Cardiac muscle cell (in vitro differentiated cells and primary cell): ENCODE measurements at regions not wholly inside any gene's neighbourhood (a gene's known extent, or its start where the extent isn't known, plus 50 kb on each side); places are given as distances from the start of the nearest gene placed in this dataset.
A peak's percentile ranks its signal among the peaks of the same experiment; 100 is the strongest.

ENCODE experiments used
- DNase-seq, 2 donors: peaks; one replicate each; pipeline versions ENCODE4 v3.0.0 to v3.0.0-alpha.2; 2010 to 2017; ENCODE audit warnings: low read depth in 1 of 2, low spot score in 1 of 2
- H3K27ac ChIP-seq: fragments of 200-600 bp; sonication (generic); 2 replicates; pipeline ENCODE4 v1.5.1; 2016
- H3K27me3 ChIP-seq: fragments of 200-600 bp; sonication (generic); 2 replicates; pipeline ENCODE4 v1.6.0; 2016; ENCODE audit warnings: control low read depth
- H3K36me3 ChIP-seq: fragments of 200-600 bp; sonication (generic); 2 replicates; pipeline ENCODE4 v1.5.1; 2016; ENCODE audit warnings: control low read depth
- H3K4me1 ChIP-seq: fragments of 200-600 bp; sonication (generic); 2 replicates; pipeline ENCODE4 v1.8.1; 2017; ENCODE audit warnings: low read depth, mild to moderate bottlenecking, mixed run types
- H3K4me3 ChIP-seq: fragments of 200-600 bp; sonication (generic); 2 replicates; pipeline ENCODE4 v1.5.1; 2016; ENCODE audit warnings: mild to moderate bottlenecking
- H3K9me3 ChIP-seq: fragments of 200-600 bp; sonication (generic); 2 replicates; pipeline ENCODE4 v1.5.1; 2017; ENCODE audit warnings: low read depth, mild to moderate bottlenecking, control low read depth
- TF ChIP-seq, protein P1 (sequence below): IDR thresholded peaks from 2 replicates; pipeline ENCODE4 v1.5.1; 2012; ENCODE audit warnings: low read depth, mild to moderate bottlenecking, low read length

DNA sequence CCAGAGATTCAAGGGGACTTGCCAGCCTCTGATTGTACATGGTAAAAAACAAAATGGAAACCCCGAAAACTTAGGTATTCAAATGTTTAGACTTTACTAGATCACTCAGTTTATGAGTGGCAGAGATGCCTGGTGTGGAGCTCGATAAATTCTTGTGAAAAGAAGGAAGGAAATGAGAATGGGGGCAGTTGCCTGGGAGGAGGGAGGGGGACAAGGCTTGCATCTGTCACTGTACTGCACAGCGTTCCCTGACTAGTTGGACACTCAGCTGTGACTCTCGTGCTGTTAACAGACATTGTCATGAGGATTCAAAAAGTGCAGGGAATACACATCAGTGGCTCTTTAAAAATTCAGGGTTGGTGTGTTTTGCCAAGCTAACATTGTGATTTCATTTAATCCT lies 232.9 kb downstream of the ZIC5 start:
- H3K27me3 ChIP-seq: no peaks in the 10 kb centered on the region
- TF ChIP-seq, protein P1, sequence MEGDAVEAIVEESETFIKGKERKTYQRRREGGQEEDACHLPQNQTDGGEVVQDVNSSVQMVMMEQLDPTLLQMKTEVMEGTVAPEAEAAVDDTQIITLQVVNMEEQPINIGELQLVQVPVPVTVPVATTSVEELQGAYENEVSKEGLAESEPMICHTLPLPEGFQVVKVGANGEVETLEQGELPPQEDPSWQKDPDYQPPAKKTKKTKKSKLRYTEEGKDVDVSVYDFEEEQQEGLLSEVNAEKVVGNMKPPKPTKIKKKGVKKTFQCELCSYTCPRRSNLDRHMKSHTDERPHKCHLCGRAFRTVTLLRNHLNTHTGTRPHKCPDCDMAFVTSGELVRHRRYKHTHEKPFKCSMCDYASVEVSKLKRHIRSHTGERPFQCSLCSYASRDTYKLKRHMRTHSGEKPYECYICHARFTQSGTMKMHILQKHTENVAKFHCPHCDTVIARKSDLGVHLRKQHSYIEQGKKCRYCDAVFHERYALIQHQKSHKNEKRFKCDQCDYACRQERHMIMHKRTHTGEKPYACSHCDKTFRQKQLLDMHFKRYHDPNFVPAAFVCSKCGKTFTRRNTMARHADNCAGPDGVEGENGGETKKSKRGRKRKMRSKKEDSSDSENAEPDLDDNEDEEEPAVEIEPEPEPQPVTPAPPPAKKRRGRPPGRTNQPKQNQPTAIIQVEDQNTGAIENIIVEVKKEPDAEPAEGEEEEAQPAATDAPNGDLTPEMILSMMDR: no peak
- no peak overlapping the region for H3K4me3 ChIP-seq
- H3K9me3 ChIP-seq: no peaks in the 10 kb centered on the region
- H3K36me3 ChIP-seq: no peaks in the 10 kb centered on the region
- peak overlapping the region; percentile 5 for H3K27ac ChIP-seq
- H3K4me1 ChIP-seq: peaks cover 63% of the 10 kb centered on the region
- DNase-seq: no peak

DNA sequence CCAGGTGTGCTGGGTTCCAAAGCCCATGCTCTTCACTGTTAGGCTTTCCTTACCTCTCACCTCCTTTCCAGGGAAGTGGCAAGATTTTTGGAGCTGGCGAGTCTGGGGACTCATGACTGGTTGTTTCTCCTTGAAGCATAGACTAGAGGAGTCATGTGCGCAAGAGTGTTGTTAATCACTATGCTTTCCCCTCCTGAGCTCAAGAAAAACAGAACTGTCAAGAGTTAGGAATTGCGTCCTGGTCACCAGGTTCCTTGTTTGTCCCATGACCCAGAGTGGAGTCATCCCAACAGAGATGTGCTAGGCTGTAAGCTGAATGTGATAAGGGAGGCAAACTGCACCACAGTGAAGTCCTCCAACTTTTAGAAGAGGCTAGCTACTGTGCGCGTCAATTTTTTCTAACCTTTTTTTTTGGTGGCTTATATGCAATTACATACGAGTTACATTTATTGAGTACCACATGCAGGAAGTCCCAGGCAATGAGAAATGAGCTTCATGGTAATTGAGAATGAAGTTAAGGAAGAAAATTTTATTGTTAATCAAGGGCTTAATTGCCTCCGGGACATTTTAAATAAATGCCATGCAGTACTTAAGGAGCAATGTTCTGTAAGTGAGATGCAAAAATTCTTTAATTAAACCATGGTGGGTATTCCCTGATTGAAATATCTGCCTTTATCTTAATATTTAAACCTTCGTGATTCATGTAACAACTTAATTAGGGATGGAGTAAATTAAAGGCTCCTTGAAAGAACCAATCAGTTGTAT lies 233.9 kb downstream of the ZIC5 start:
- Histone ChIP-seq H3K27ac (no peak overlapping the region), H3K4me3 (no peak overlapping the region), H3K27me3 (no peaks in the 10 kb centered on the region), H3K36me3 (no peaks in the 10 kb centered on the region), H3K4me1 (peaks cover 54% of the 10 kb centered on the region), H3K9me3 (no peaks in the 10 kb centered on the region)
- no peak for DNase-seq
- TF ChIP-seq, protein P1: no peak

DNA sequence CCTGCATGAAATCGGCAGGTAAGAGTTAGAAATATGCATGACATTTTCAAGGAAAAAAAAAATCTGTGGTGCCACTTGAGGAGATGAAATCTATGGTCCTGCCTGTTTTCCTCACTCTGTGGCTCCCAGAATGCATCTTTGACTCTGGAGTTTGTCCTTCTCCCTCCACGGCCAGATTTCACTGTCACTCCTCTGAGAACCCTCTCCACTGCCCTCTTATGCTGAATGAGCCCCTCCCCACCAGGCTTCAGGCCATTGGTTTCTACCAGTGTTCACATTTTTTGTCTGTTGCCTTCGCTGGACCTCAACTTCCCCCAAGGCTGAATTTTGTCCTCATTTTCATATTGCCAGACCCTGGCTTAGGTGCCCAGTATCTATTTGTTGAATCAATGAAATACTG lies 235.0 kb downstream of the ZIC5 start:
- Histone ChIP-seq H3K9me3 (no peaks in the 10 kb centered on the region), H3K27me3 (no peaks in the 10 kb centered on the region), H3K27ac (peak overlapping the region; percentile 16), H3K4me1 (peaks cover 47% of the 10 kb centered on the region), H3K36me3 (no peaks in the 10 kb centered on the region), H3K4me3 (no peak overlapping the region)
- TF ChIP-seq, protein P1: no peak
- DNase-seq: peak in 1 of 2 donors; percentile 71

DNA sequence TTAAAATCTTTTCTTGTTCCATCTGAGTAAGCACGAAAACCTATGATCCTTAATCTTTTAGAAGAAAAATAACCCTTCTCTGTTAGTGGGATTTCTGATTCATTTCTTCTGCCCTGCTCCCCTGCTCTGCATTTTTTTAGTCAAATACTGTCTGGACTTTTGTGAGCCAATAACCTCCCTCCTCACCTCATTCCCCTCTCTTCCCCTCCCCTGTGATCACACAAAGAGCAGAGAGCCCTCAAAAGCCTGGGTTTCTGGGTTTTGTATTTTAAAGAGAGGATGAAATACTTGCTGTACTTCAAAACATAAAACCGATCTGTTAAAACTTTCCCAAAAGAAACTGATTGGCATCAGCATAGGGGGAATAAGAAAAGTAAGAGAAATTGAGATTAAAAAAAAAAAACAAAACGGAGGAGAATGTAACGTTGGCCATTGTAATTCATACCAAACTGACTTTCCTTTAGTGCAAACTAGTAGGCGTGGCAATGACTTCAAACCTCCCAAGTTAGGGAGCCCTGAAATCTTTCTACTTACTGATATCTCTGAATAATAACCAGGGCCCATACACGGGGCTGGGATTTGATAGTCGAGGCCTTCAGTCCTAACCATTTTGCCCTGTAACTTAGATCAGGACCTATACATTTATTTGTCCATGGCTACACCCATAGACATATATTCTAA lies 232.9 kb downstream of the TM9SF2 start:
- Histone ChIP-seq H3K27ac (no peak overlapping the region), H3K4me3 (no peak overlapping the region), H3K9me3 (no peaks in the 10 kb centered on the region), H3K27me3 (no peaks in the 10 kb centered on the region), H3K4me1 (peaks cover 34% of the 10 kb centered on the region), H3K36me3 (no peaks in the 10 kb centered on the region)
- TF ChIP-seq, protein P1: no peak
- no peak for DNase-seq

DNA sequence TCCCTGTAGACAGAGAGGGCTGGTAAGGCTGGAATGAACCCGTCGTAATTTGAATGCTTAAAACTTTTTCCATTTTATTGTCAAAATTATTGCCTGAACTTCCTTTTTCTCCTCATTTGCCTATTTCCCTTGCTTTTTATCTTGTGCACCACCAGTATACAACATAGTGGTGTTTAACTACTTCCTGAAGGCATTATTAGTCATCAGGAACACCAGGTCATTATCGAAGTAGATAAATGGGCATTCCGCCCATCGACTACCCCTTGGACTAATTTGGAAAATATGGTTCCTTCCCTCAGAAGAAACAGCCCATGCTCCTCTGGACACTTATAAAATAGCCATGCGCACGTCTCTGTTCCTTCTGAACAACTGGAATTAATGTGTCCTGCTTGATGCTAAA lies 232.1 kb downstream of the TM9SF2 start:
- Histone ChIP-seq H3K27ac (no peak overlapping the region), H3K9me3 (no peaks in the 10 kb centered on the region), H3K27me3 (no peaks in the 10 kb centered on the region), H3K4me3 (no peak overlapping the region), H3K4me1 (peaks cover 26% of the 10 kb centered on the region), H3K36me3 (no peaks in the 10 kb centered on the region)
- TF ChIP-seq, protein P1: no peak
- DNase-seq: no peak
